Adrenal gland (tissue), 9 donors: ENCODE measurements at regions not wholly inside any gene's neighbourhood (a gene's known extent, or its start where the extent isn't known, plus 50 kb on each side); places are given as distances from the start of the nearest gene placed in this dataset.
"Not testable (repeated sequence)": the region's sequence is repeated elsewhere in the genome, so short reads cannot be mapped to it uniquely, and the experiment has no call there.

Source experiments
- DNase-seq, 7 donors: peaks; one replicate each; pipeline ENCODE4 v3.0.0-alpha.2; 2019 to 2020
- H3K27ac ChIP-seq, 5 donors: fragments of 200-600 bp; sonication (generic) in 4 of 5; 1 replicate in 3 of 5; 2 replicates in 2 of 5; pipeline versions ENCODE4 v1.5.1 to v1.8.0; 2016 to 2020; ENCODE audit warnings: mild to moderate bottlenecking in 1 of 5
- H3K27me3 ChIP-seq: fragments of 200-600 bp; 2 replicates; pipeline ENCODE4 v1.8.0; 2021
- H3K36me3 ChIP-seq, 2 donors: fragments of 200-600 bp; replicated peaks in 1 of 2; 1 replicate in 1 of 2; 2 replicates in 1 of 2; pipeline versions ENCODE4 v1.5.1 to v1.8.0; 2018 to 2022
- H3K4me1 ChIP-seq, 2 donors: fragments of 200-600 bp; replicated peaks in 1 of 2; 1 replicate in 1 of 2; 2 replicates in 1 of 2; pipeline versions ENCODE4 v1.5.1 to v1.8.0; 2018 to 2021
- H3K4me3 ChIP-seq, 4 donors: fragments of 200-600 bp; sonication (generic) in 3 of 4; one replicate each; pipeline ENCODE4 v1.5.1; 2016 to 2018
- H3K9me3 ChIP-seq, 3 donors: fragments of 200-600 bp; sonication (generic) in 1 of 3; replicated peaks in 1 of 3; 1 replicate in 2 of 3; 2 replicates in 1 of 3; pipeline versions ENCODE4 v1.5.1 to v1.8.0; 2016 to 2021
- WGBS, 4 donors: extraction: QIAGEN DNeasy Blood & Tissue Kit in 2 of 4; methylation state at CpG; one replicate each; pipeline versions ENCODE4 v1.1.5 to v1.1.7; 2013 to 2017; 5-methylcytosine and 5-hydroxymethylcytosine counted together
- intact Hi-C, 2 donors: fragments of 100-400 bp; cut with DNase I; formaldehyde crosslinking; loops; one replicate each; pipeline versions ENCODE4 v1.14.1 to v1.15.0; 2022 to 2023
- donor health status: healthy with polysubstance abuse.
- donor health status: Bipolar disorder and iron deficiency.
- donor health status: DM: yes; HTN: yes; CAD: no.
- donor health status: DM: no; HTN: no; CAD: no.
- donor health status: DM: no; HTN: no; CAD: no.

DNA sequence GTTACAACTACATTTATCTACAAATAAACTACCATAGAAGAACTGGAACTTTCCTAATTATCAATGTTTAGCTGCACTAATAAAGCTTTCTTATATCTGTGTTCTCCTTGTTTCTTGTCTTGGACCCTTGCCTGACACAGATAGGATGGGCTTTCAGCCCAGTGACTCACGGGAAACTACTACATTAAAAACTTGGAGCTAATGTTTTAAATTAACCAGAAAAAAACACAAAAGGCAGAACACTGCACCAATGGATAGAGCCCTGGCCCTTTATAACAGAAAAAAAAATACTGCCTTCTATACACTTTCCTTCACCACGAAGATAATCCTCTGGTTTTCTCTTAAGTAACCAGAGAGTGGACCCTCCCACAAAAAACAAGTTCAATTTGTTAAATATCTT, 223.9 kb downstream of the BCL2L11 start:
- H3K27ac ChIP-seq, DNase-seq, H3K4me3 ChIP-seq, H3K36me3 ChIP-seq, H3K27me3 ChIP-seq, H3K4me1 ChIP-seq, H3K9me3 ChIP-seq, intact Hi-C loops: not testable (repeated sequence)
- WGBS, 4 donors: 25 to 35% (median 30%) methylated on average over 2 of the region's 2 CpGs

DNA sequence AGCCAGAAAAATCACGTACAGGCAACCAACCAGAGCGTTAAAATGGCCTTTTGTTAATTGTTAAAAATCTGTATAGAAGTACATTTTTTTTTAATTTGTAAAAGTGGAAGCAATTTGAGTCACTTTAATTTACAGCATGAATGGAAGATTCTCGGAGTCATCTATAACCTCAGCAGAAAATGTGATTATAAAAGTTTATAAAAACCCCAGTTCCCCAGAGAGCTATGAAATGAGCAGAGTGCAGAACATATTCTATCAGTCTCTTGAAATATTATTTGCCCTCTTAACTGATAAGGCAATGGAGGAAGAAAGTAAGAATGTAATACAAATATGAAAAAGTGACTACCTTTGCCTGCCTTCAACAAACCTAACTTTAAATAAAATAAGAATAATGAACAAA, 224.7 kb downstream of the BCL2L11 start:
- H3K9me3 ChIP-seq, H3K27me3 ChIP-seq, H3K36me3 ChIP-seq, H3K27ac ChIP-seq, DNase-seq, intact Hi-C loops, H3K4me3 ChIP-seq, H3K4me1 ChIP-seq: not testable (repeated sequence)
- WGBS, 4 donors: 61 to 89% (median 75%) methylated on average over 1 of the region's 3 CpGs

DNA sequence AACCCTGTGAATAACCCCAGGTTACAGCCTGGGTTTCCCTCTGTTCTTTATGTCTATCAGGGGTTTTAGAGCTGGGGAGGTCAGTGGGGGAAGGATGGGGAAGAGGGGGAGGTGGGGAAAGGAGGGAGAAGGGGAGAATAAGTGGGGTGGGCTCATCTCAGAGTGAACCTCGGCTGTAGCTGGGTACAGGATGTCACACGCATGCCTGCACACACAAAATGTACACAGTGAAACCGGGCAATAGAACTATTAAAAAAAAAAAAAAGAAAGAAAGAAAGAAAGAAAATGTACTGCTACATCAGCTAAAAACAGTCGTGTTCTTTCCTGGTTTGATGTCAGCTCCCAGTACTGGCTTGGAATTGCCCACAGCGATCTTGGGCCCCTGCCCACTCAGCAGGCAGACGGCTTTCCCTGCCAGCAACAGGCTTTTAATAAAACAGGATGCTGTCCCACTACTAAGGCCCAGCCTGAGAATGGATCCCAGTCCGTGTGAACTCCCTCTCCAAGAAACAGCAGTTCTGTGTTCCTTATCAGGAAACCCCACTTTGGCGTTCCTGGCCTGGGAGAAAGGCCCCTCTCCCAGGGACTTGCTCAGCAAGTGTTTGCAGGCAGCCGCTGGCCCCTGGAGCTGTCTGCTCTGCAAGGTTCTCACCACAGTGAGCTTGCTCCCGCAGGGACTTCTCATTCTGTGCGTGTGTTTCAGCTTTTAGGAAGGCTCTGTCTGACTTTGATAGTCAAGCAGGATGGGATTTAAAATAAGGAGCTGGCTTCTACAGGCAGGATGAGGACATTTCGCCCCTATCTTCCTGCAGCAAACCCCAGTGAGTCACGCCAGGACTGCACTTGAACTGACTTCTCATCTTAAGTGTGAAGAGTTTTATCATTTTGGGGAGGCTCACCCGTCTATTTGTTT, 225.6 kb downstream of the BCL2L11 start:
- H3K27ac ChIP-seq: peak overlapping the region in 1 of 5 donors; percentile 40
- H3K9me3 ChIP-seq, H3K4me3 ChIP-seq, intact Hi-C loops, H3K36me3 ChIP-seq, H3K27me3 ChIP-seq, H3K4me1 ChIP-seq: not testable (repeated sequence)
- 24 to 40% (median 28%) methylated on average over 3 to 11 of the region's 14 CpGs for WGBS, 4 donors
- peak in 6 of 7 donors; percentile 8 to 78 (median 30) for DNase-seq

DNA sequence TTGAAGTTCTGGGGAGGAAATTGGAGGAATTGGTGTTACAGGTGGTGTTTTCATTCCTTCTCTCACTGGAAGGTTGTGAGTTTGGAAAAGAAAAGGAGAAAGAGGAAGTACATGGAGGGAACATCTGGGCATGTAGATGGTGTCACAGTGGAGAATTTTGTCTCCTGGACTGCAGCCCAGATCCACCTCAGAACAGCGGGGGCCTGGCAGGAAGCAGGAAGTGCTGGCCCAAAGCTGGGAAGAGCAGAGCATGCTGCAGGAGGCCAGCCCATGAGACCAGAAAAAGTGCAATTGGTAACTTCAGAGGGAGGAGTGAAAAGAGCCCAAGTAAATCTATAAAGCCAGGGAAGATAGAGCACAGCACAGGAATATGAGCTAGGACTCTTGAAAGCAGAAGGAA, 227.0 kb downstream of the BCL2L11 start:
- H3K27me3 ChIP-seq, H3K9me3 ChIP-seq, H3K27ac ChIP-seq, H3K4me3 ChIP-seq, DNase-seq, H3K36me3 ChIP-seq, H3K4me1 ChIP-seq, intact Hi-C loops: not testable (repeated sequence)
- no CpG with 5 or more reads among the region's 1 CpG for WGBS, 4 donors

DNA sequence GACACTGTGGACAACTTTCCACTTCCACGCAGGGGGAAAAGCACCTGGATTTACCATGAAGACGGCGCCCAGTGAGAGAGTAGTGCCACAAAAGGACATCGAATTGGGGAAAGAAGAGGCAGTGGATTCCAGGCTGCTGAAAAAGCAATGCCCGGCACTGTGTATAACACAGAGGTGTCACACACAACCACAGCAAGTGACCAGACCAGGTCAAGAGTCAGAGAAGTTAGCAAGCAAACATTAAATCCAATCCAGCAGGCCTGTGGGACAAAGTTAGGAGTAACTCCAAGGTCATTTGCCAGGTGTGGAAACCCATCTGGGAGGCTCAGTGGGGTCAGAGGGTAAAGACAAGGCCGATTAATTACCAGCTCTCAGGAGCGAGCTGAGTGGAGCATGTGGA, 227.6 kb downstream of the BCL2L11 start:
- H3K27me3 ChIP-seq, H3K9me3 ChIP-seq, H3K4me1 ChIP-seq, H3K4me3 ChIP-seq, H3K36me3 ChIP-seq, H3K27ac ChIP-seq, DNase-seq, intact Hi-C loops: not testable (repeated sequence)
- no CpG with 5 or more reads among the region's 7 CpGs for WGBS, 4 donors

DNA sequence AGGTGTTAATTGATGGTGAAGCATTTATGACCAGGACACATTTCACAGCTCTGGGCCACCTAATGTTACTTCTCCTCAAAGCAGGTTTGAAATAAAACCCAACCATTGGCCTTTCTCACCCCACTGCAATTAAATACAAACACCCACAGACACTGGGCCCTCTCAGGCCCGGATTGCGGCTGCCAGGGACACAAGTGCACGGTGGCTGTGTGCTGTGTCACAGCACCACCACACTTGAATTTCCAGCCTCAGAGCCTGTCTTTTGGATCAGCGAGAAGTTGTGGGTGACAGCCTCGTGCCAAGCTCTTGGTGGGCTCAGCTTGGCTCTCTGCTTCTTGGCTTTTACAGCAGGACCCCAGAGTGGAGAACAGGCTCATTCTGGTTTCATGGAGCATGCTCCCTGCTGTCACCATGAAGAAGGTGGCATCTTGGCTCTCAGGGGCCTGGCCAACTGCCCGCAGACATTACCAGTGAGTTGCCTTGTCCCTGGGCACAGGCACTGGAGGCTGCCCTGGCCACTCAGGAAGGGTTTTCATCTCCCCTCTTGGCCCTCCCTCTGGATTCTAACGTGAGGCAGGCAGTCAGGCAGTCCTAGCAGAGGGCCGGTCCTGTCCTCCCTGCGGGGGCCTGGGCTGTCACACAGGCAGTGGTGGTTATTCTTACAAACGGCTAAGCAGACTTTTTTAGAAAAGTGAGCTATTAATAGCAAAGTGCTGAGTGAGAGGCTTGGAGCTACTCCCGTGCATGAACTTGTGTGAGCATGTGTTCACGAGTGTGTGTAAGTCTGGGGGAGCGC, 234.5 kb downstream of the BCL2L11 start:
- peak in 4 of 7 donors; percentile 22 to 58 (median 30) for DNase-seq
- H3K4me1 ChIP-seq, H3K4me3 ChIP-seq, H3K36me3 ChIP-seq, H3K27ac ChIP-seq, intact Hi-C loops, H3K27me3 ChIP-seq, H3K9me3 ChIP-seq: not testable (repeated sequence)
- WGBS, 4 donors: 43 to 54% (median 48%) methylated on average over 3 to 7 of the region's 13 CpGs

DNA sequence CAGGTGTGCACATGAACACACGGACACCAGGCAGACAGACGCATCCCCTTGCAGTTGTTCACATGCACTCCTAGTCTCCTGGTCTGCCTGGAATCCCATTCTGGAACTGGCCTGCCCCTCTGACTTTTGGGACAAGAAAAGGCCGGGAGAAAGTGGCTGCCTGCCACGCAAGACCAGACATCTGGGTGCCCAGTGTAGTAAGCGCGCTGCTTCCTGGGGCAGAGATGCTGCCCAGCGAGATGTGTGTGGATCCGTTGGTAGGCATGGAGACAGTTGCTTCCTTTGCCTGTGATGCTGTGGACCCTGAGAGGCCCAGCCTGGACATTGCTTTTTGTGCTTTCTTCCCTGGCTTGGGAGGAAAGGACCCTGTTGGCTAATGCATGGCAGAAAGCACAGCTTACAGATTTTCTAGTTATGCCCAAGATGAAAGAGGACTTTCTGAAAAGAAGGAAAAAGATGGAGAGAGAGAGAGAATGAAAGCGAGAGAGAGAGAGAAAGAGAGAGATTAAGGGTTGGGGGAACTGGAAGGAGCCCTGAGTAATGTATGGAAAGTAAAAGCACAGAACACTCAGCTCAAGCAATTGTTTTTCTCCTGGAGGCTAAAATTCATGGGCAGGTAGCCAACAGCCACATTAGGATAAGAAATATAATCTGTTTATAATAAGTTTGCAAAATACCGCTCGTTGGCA, 235.3 kb downstream of the BCL2L11 start:
- H3K27me3 ChIP-seq, intact Hi-C loops, H3K4me3 ChIP-seq, H3K36me3 ChIP-seq, H3K9me3 ChIP-seq, H3K4me1 ChIP-seq, H3K27ac ChIP-seq: not testable (repeated sequence)
- peak in 1 of 7 donors; percentile 51 for DNase-seq
- 74 to 76% methylated on average over 10 of the region's 11 CpGs; no CpG with 5 or more reads in 2 of the 4 donors for WGBS, 4 donors

DNA sequence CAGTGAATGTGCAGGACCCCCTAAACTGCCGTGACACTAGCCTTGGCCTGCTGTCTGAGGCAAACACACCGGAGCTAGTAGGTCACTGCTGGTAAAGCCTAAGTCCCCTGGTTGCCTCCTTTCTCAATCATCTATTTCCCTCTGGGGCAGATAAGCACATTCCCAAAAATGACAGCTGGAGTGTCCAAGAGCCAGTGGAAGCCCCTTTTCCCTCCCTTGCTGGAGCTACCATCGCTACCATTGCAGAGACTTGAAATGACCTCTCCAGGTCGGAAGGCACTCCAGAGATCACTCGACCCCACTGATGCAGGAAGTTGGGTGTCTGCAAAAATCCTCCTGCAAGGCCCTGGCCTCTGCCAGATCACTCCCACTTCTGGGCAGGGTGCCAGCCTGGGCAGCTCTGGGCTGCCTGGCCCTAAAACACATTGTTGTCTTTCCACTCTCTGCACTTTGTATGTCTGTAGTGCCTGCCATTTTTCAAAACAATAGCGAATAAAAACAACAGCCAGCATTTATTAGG, 235.9 kb downstream of the BCL2L11 start:
- H3K9me3 ChIP-seq, H3K36me3 ChIP-seq, H3K4me3 ChIP-seq, H3K4me1 ChIP-seq, intact Hi-C loops, H3K27me3 ChIP-seq: not testable (repeated sequence)
- peak; percentile 85 to 95 (median 91) for DNase-seq
- 0 to 7% (median 2%) methylated on average over 1 to 5 of the region's 6 CpGs for WGBS, 4 donors
- peak overlapping the region in 1 of 5 donors; percentile 61 for H3K27ac ChIP-seq

DNA sequence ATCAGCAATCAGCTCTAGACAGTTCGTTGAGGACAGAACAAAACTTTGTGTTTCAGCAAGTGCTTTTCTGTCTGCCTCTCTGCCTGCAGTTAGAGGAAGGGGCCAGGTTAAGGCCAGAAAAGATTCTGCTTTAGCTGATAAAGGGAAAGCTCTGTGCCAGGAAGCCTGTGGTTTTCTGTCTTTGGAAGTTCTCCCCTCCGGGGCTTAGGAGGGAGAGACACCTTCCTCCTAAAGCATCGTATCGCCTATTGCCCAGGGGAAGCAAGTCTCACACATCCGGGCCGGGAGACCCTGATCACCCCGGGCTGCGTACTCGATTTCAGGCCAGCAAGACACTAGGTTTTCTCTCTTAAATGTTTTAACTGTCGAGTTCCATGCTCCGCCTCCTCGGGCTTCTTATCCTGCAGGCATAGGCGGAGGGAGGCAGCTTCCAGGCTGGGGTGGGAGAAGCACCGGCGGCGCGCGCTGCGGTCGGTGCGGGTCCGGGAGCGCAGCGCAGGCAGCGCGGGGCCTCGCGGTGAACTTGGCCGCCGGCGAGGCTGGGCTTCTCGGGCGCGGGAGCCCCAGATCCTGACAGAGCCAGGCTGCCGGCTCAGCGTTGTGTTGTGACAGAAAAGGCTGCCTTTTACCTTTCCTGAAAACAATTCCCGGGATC, 245.4 kb downstream of the BCL2L11 start:
- Histone ChIP-seq H3K27ac (peak overlapping the region in 1 of 5 donors; percentile 44), H3K4me3 (peak overlapping the region in 1 of 4 donors; percentile 42)
- H3K27me3 ChIP-seq, intact Hi-C loops, H3K4me1 ChIP-seq, H3K9me3 ChIP-seq, H3K36me3 ChIP-seq: not testable (repeated sequence)
- WGBS, 4 donors: 5 to 26% (median 18%) methylated on average over 3 to 33 of the region's 37 CpGs
- DNase-seq: peak in 5 of 7 donors; percentile 23 to 58 (median 25)

DNA sequence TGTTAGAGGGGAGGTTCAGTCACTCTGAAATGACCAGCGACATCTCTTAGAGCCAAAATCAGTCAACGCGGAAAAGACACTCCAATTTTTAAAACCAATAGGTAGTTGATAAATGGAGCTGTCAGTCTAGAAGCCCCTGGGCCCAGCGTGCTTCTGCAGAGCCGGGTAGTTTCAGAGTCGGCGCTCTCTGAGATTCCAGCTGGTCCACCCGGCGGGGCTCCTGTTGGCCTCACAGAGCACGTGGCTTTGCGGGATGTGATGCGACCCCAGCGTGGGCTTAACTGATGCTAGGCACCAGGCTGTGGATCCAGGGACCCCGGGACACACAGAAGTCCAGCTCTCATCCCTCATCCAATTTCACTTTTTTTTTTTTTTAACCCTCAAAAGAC, 245.9 kb downstream of the BCL2L11 start:
- intact Hi-C loops, DNase-seq, H3K4me1 ChIP-seq, H3K27me3 ChIP-seq, H3K9me3 ChIP-seq, H3K27ac ChIP-seq, H3K36me3 ChIP-seq: not testable (repeated sequence)
- WGBS, 4 donors: 43 to 83% (median 76%) methylated on average over 7 to 13 of the region's 14 CpGs
- peak overlapping the region in 1 of 4 donors; percentile 42 for H3K4me3 ChIP-seq
